ENCODE measurements at regions not wholly inside any gene's neighbourhood (a gene's known extent, or its start where the extent isn't known, plus 50 kb on each side); places are given as distances from the start of the nearest gene placed in this dataset.

DNA sequence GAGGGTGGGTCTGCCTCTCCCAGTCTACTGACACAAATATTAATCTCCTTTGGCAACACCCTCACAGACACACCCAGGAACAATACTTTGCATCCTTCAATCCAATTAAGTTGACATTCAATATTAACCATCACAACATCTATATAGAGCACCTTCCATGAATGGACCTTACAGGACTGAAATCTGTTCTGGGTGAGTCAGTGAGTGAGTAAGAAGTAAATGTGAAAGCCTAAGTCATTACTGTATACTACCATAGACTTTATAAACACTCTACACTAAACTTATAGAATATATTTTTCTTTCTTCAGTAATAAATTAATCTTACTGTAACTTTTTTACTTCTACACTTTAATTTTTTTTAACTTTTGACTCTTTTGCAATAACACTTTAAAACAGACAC, 993.8 kb upstream of the MAP3K7 start:
- no peaks in the 10 kb centered on the region for H3K9me3 ChIP-seq
- no peak overlapping the region for H3K27ac ChIP-seq
- H3K4me1 ChIP-seq = no peaks in the 10 kb centered on the region
- no peaks in the 10 kb centered on the region for H3K27me3 ChIP-seq
- no peak for DNase-seq
- no peaks in the 10 kb centered on the region for H3K36me3 ChIP-seq
- TF ChIP-seq CTCF (IDR thresholded peaks at IDR 0.05) = no peak
- TF ChIP-seq POLR2A (IDR thresholded peaks at IDR 0.05) = no peak
- intact Hi-C loops (cut with DNase I) = no loop called here
- H3K4me3 ChIP-seq (replicated peaks in 1 of 3) = no peak overlapping the region

DNA sequence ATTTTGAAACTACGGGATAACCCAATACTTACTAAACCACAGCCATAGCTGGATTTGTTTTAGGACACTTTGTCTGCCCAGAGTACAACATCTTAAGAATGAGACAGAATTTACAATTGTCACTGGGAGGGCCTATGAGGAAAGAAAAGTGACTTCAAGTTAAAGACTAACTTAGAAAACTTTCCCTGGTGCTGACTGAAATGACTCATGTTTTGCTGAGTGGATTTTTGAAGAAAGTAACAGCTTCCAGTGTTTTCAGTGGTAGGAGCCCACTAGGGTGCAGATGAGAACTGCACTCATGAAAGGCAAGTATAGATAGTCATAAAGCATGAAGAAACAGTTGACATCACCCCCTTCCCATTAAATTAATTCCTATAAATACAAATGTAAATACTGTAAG, 988.2 kb upstream of the MAP3K7 start:
- Histone ChIP-seq H3K4me1 (no peaks in the 10 kb centered on the region), H3K9me3 (no peaks in the 10 kb centered on the region), H3K4me3 (replicated peaks in 1 of 3) (no peak overlapping the region), H3K27ac (no peak overlapping the region), H3K27me3 (no peaks in the 10 kb centered on the region), H3K36me3 (no peaks in the 10 kb centered on the region)
- 96 to 97% methylated on average over 1 of the region's 1 CpG for WGBS, 2 donors
- DNase-seq = no peak
- intact Hi-C loops (cut with DNase I) = no loop called here
- no peak for TF ChIP-seq POLR2A (IDR thresholded peaks at IDR 0.05)
- no peak for TF ChIP-seq CTCF (IDR thresholded peaks at IDR 0.05)

- 77 to 84% methylated on average over 3 of the region's 3 CpGs for WGBS, 2 donors
- H3K9me3 ChIP-seq = no peaks in the 10 kb centered on the region
- no peaks in the 10 kb centered on the region for H3K27me3 ChIP-seq
- DNase-seq = no peak
- no peak for TF ChIP-seq CTCF (IDR thresholded peaks at IDR 0.05)
- intact Hi-C loops (cut with DNase I) = no loop called here
- no peak overlapping the region for H3K4me3 ChIP-seq (replicated peaks in 1 of 3)
- no peak overlapping the region for H3K27ac ChIP-seq
- H3K4me1 ChIP-seq = no peaks in the 10 kb centered on the region
- H3K36me3 ChIP-seq = no peaks in the 10 kb centered on the region
These were observed 987.0 kb upstream of the MAP3K7 start for GRCh38 chr6:91573826-91574416.

- no peak for DNase-seq
- no peaks in the 10 kb centered on the region for H3K27me3 ChIP-seq
- TF ChIP-seq CTCF (IDR thresholded peaks at IDR 0.05) = no peak
- TF ChIP-seq POLR2A (IDR thresholded peaks at IDR 0.05) = no peak
- H3K4me3 ChIP-seq (replicated peaks in 1 of 3) = no peak overlapping the region
- 81 to 91% methylated on average over 3 of the region's 3 CpGs for WGBS, 2 donors
- intact Hi-C loops (cut with DNase I) = no loop called here
- no peak overlapping the region for H3K27ac ChIP-seq
- H3K4me1 ChIP-seq = no peaks in the 10 kb centered on the region
- no peaks in the 10 kb centered on the region for H3K9me3 ChIP-seq
- H3K36me3 ChIP-seq = no peaks in the 10 kb centered on the region
These were observed 986.0 kb upstream of the MAP3K7 start for GRCh38 chr6:91572878-91573277.

DNA sequence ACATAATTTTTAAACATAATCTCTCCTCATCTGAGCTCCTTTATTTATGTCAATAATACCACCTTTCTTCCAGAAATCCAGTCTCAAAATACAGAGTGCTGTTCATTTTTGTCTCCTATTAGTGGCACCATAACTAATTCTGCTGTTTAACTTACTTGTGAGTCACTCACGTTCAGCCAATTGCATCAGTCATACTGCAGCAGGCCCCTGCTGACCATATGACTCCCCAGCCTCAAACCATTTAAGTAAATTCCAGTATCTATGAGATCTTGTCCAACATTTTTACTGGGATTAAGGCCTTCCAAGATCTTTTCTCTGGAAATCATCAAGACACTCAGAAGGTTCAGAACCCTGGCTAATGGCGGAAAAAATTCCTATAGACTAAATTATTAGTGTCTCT, 982.2 kb upstream of the MAP3K7 start:
- intact Hi-C loops (cut with DNase I) = no loop called here
- Histone ChIP-seq H3K36me3 (no peaks in the 10 kb centered on the region), H3K27me3 (no peaks in the 10 kb centered on the region), H3K4me1 (no peaks in the 10 kb centered on the region), H3K27ac (no peak overlapping the region), H3K9me3 (no peaks in the 10 kb centered on the region), H3K4me3 (replicated peaks in 1 of 3) (no peak overlapping the region)
- TF ChIP-seq POLR2A (IDR thresholded peaks at IDR 0.05) = no peak
- TF ChIP-seq CTCF (IDR thresholded peaks at IDR 0.05) = no peak
- DNase-seq = no peak
- 79 to 88% methylated on average over 2 of the region's 2 CpGs for WGBS, 2 donors

Measured in thyroid gland (tissue), 4 donors.